NCI-H1436 (cell line): ENCODE measurements at regions not wholly inside any gene's neighbourhood (a gene's known extent, or its start where the extent isn't known, plus 50 kb on each side); places are given as distances from the start of the nearest gene placed in this dataset.

Experiments
- DNase-seq: peaks from one replicate; lab custom pipeline; 2025; lab: John Stamatoyannopoulos, UW

- no peak for DNase-seq
Measured at GRCh38 chr1:56442290-56442877, 137.0 kb downstream of the PLPP3 start.

- no peak for DNase-seq
Measured at GRCh38 chr1:56441601-56442000, 137.8 kb downstream of the PLPP3 start.

- no peak for DNase-seq
Measured at GRCh38 chr1:56439610-56440264, 139.6 kb downstream of the PLPP3 start.

GRCh38 chr1:56438901-56439551 is 140.3 kb downstream of the PLPP3 start:
- no peak for DNase-seq

GRCh38 chr1:56437959-56438358 is 141.4 kb downstream of the PLPP3 start:
- DNase-seq, result no peak

GRCh38 chr1:56436912-56437417 is 142.4 kb downstream of the PLPP3 start:
- no peak for DNase-seq

GRCh38 chr1:56436296-56436695 is 143.1 kb downstream of the PLPP3 start:
- no peak for DNase-seq

- no peak for DNase-seq
Measured at GRCh38 chr1:56435434-56436262, 143.7 kb downstream of the PLPP3 start.

- no peak for DNase-seq
Measured at GRCh38 chr1:56434740-56435139, 144.6 kb downstream of the PLPP3 start.

- DNase-seq, result no peak
Measured at GRCh38 chr1:56434025-56434424, 145.3 kb downstream of the PLPP3 start.

GRCh38 chr1:56433056-56433577 is 146.2 kb downstream of the PLPP3 start:
- no peak for DNase-seq

GRCh38 chr1:56432166-56432971 is 147.0 kb downstream of the PLPP3 start:
- DNase-seq, result no peak

GRCh38 chr1:56430141-56430839 is 149.1 kb downstream of the PLPP3 start:
- no peak for DNase-seq

- DNase-seq, result no peak
Measured at GRCh38 chr1:56429288-56429687, 150.1 kb downstream of the PLPP3 start.

- DNase-seq, result no peak
Measured at GRCh38 chr1:56426587-56427381, 152.6 kb downstream of the PLPP3 start.

GRCh38 chr1:56425494-56426037 is 153.8 kb downstream of the PLPP3 start:
- DNase-seq, result no peak

GRCh38 chr1:56424744-56425493 is 154.4 kb downstream of the PLPP3 start:
- DNase-seq, result no peak

GRCh38 chr1:56423716-56424115 is 155.6 kb downstream of the PLPP3 start:
- no peak for DNase-seq

- no peak for DNase-seq
Measured at GRCh38 chr1:56418151-56418631, 161.2 kb downstream of the PLPP3 start.
